GM18909 (cell line): ENCODE measurements at regions not wholly inside any gene's neighbourhood (a gene's known extent, or its start where the extent isn't known, plus 50 kb on each side); places are given as distances from the start of the nearest gene placed in this dataset.

Experiments used
- ATAC-seq: cut with Tn5 transposase; IDR thresholded peaks from one replicate; pipeline ENCODE4 v1.9.1; 2021; ENCODE audit warnings: mild to moderate bottlenecking; ENCODE audit not compliant: unreplicated experiment, poor library complexity

- ATAC-seq, result no peak
These were observed 67.7 kb upstream of the GCM1 start for GRCh38 chr6:53216301-53216700.

GRCh38 chr6:53214172-53214571 lies 65.5 kb upstream of the GCM1 start:
- no peak for ATAC-seq

- no peak for ATAC-seq
These were observed 62.2 kb upstream of the GCM1 start for GRCh38 chr6:53210811-53211210.

GRCh38 chr6:53209681-53210080 lies 61.0 kb upstream of the GCM1 start:
- no peak for ATAC-seq

GRCh38 chr6:53205778-53206177 lies 57.1 kb upstream of the GCM1 start:
- no peak for ATAC-seq

- ATAC-seq, result no peak
These were observed 54.8 kb upstream of the GCM1 start for GRCh38 chr6:53203483-53203882.

- no peak for ATAC-seq
These were observed 53.4 kb upstream of the GCM1 start for GRCh38 chr6:53202052-53202451.

GRCh38 chr6:53201270-53201669 lies 52.6 kb upstream of the GCM1 start:
- ATAC-seq, result no peak

GRCh38 chr6:53199765-53200164 lies 51.1 kb upstream of the GCM1 start:
- no peak for ATAC-seq

- ATAC-seq, result peak; percentile 100
These were observed 50.5 kb upstream of the GCM1 start for GRCh38 chr6:53199156-53199555.
